GF-D8 (cell line): ENCODE measurements at regions not wholly inside any gene's neighbourhood (a gene's known extent, or its start where the extent isn't known, plus 50 kb on each side); places are given as distances from the start of the nearest gene placed in this dataset.

Experiments
- DNase-seq: peaks from one replicate; lab custom pipeline; 2025; lab: John Stamatoyannopoulos, UW

- no peak for DNase-seq
Observed at GRCh38 chr17:72208832-72209231, 88.0 kb downstream of the SOX9 start.

- no peak for DNase-seq
Observed at GRCh38 chr17:72212041-72212440, 91.2 kb downstream of the SOX9 start.

GRCh38 chr17:72215490-72215889 is 94.7 kb downstream of the SOX9 start:
- no peak for DNase-seq

- DNase-seq, result no peak
Observed at GRCh38 chr17:72215928-72216327, 95.1 kb downstream of the SOX9 start.

- no peak for DNase-seq
Observed at GRCh38 chr17:72219137-72219823, 98.5 kb downstream of the SOX9 start.

- DNase-seq, result no peak
Observed at GRCh38 chr17:72219824-72220493, 99.1 kb downstream of the SOX9 start.

- no peak for DNase-seq
Observed at GRCh38 chr17:72222661-72223380, 102.0 kb downstream of the SOX9 start.

GRCh38 chr17:72223866-72224291 is 103.1 kb downstream of the SOX9 start:
- DNase-seq, result no peak

GRCh38 chr17:72226322-72226721 is 105.5 kb downstream of the SOX9 start:
- no peak for DNase-seq

- DNase-seq, result no peak
Observed at GRCh38 chr17:72233986-72234385, 113.2 kb downstream of the SOX9 start.

- no peak for DNase-seq
Observed at GRCh38 chr17:72234985-72235384, 114.2 kb downstream of the SOX9 start.

GRCh38 chr17:72236980-72237633 is 116.3 kb downstream of the SOX9 start:
- no peak for DNase-seq

GRCh38 chr17:72238157-72238673 is 117.4 kb downstream of the SOX9 start:
- DNase-seq, result no peak

- DNase-seq, result no peak
Observed at GRCh38 chr17:72239548-72239947, 118.7 kb downstream of the SOX9 start.

GRCh38 chr17:72240333-72240732 is 119.5 kb downstream of the SOX9 start:
- no peak for DNase-seq

GRCh38 chr17:72244494-72244893 is 123.7 kb downstream of the SOX9 start:
- no peak for DNase-seq

- DNase-seq, result no peak
Observed at GRCh38 chr17:72244956-72245355, 124.1 kb downstream of the SOX9 start.

GRCh38 chr17:72249441-72249840 is 128.6 kb downstream of the SOX9 start:
- no peak for DNase-seq

- no peak for DNase-seq
Observed at GRCh38 chr17:72250206-72250605, 129.4 kb downstream of the SOX9 start.

- no peak for DNase-seq
Observed at GRCh38 chr17:72253597-72253996, 132.8 kb downstream of the SOX9 start.

- DNase-seq, result no peak
Observed at GRCh38 chr17:72254808-72255449, 134.1 kb downstream of the SOX9 start.

GRCh38 chr17:72255481-72255880 is 134.7 kb downstream of the SOX9 start:
- no peak for DNase-seq
